ENCODE measurements at regions not wholly inside any gene's neighbourhood (a gene's known extent, or its start where the extent isn't known, plus 50 kb on each side); places are given as distances from the start of the nearest gene placed in this dataset.

- Histone ChIP-seq H3K27me3 (ENCODE audit: insufficient read depth, low read length, poor library complexity, severe bottlenecking) (no peaks in the 10 kb centered on the region), H3K4me2 (ENCODE audit: low read depth, low read length, poor library complexity, severe bottlenecking) (no peak overlapping the region), H3F3A (ENCODE audit: low read depth) (no peaks in the 10 kb centered on the region), H3K9me2 (replicated peaks; ENCODE audit: low read depth, low read length) (no peaks in the 10 kb centered on the region), H3K4me3 (ENCODE audit: low read length, poor library complexity, severe bottlenecking) (no peak overlapping the region), H3K79me2 (ENCODE audit: insufficient read depth, low read length) (no peaks in the 10 kb centered on the region), H3K9ac (ENCODE audit: low read depth, low read length, poor library complexity, severe bottlenecking) (no peak overlapping the region), H3K4me1 (ENCODE audit: insufficient read depth, low read length, poor library complexity, severe bottlenecking) (no peaks in the 10 kb centered on the region), H4K20me1 (ENCODE audit: insufficient read depth, low read length, poor library complexity, severe bottlenecking) (no peaks in the 10 kb centered on the region), H3K36me3 (ENCODE audit: insufficient read depth, low read length) (no peaks in the 10 kb centered on the region), H3K9me3 (ENCODE audit: insufficient read depth, low read depth, low read length) (no peaks in the 10 kb centered on the region), H2AFZ (ENCODE audit: low read length) (no peak overlapping the region)
- no peak for TF ChIP-seq EZH2phosphoT487 (IDR thresholded peaks at IDR 0.05; ENCODE audit: borderline replicate concordance)
- TF ChIP-seq, protein P1, sequence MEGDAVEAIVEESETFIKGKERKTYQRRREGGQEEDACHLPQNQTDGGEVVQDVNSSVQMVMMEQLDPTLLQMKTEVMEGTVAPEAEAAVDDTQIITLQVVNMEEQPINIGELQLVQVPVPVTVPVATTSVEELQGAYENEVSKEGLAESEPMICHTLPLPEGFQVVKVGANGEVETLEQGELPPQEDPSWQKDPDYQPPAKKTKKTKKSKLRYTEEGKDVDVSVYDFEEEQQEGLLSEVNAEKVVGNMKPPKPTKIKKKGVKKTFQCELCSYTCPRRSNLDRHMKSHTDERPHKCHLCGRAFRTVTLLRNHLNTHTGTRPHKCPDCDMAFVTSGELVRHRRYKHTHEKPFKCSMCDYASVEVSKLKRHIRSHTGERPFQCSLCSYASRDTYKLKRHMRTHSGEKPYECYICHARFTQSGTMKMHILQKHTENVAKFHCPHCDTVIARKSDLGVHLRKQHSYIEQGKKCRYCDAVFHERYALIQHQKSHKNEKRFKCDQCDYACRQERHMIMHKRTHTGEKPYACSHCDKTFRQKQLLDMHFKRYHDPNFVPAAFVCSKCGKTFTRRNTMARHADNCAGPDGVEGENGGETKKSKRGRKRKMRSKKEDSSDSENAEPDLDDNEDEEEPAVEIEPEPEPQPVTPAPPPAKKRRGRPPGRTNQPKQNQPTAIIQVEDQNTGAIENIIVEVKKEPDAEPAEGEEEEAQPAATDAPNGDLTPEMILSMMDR (conservative IDR thresholded peaks at IDR 0.05; ENCODE audit: low read length): no peak
Measured at GRCh38 chr13:70541451-70541850, 433.2 kb upstream of the KLHL1 start.

- no peaks in the 10 kb centered on the region for H3K36me3 ChIP-seq (ENCODE audit: insufficient read depth, low read length)
- no peaks in the 10 kb centered on the region for H4K20me1 ChIP-seq (ENCODE audit: insufficient read depth, low read length, poor library complexity, severe bottlenecking)
- H3K27me3 ChIP-seq (ENCODE audit: insufficient read depth, low read length, poor library complexity, severe bottlenecking): no peaks in the 10 kb centered on the region
- no peaks in the 10 kb centered on the region for H3K9me3 ChIP-seq (ENCODE audit: insufficient read depth, low read depth, low read length)
- H3K4me2 ChIP-seq (ENCODE audit: low read depth, low read length, poor library complexity, severe bottlenecking): no peak overlapping the region
- no peak overlapping the region for H3K4me3 ChIP-seq (ENCODE audit: low read length, poor library complexity, severe bottlenecking)
- H3K79me2 ChIP-seq (ENCODE audit: insufficient read depth, low read length): no peaks in the 10 kb centered on the region
- no peaks in the 10 kb centered on the region for H3F3A ChIP-seq (ENCODE audit: low read depth)
- TF ChIP-seq, protein P1 (conservative IDR thresholded peaks at IDR 0.05; ENCODE audit: low read length): no peak
- TF ChIP-seq EZH2phosphoT487 (IDR thresholded peaks at IDR 0.05; ENCODE audit: borderline replicate concordance): no peak
- H3K9ac ChIP-seq (ENCODE audit: low read depth, low read length, poor library complexity, severe bottlenecking): no peak overlapping the region
- H2AFZ ChIP-seq (ENCODE audit: low read length): no peak overlapping the region
- H3K9me2 ChIP-seq (replicated peaks; ENCODE audit: low read depth, low read length): no peaks in the 10 kb centered on the region
- H3K4me1 ChIP-seq (ENCODE audit: insufficient read depth, low read length, poor library complexity, severe bottlenecking): no peaks in the 10 kb centered on the region
Measured at GRCh38 chr13:70534466-70534865, 426.2 kb upstream of the KLHL1 start.

- no peaks in the 10 kb centered on the region for H4K20me1 ChIP-seq (ENCODE audit: insufficient read depth, low read length, poor library complexity, severe bottlenecking)
- H3K9me2 ChIP-seq (replicated peaks; ENCODE audit: low read depth, low read length): no peaks in the 10 kb centered on the region
- H3K79me2 ChIP-seq (ENCODE audit: insufficient read depth, low read length): no peaks in the 10 kb centered on the region
- H3K9me3 ChIP-seq (ENCODE audit: insufficient read depth, low read depth, low read length): no peaks in the 10 kb centered on the region
- H3K36me3 ChIP-seq (ENCODE audit: insufficient read depth, low read length): no peaks in the 10 kb centered on the region
- no peak overlapping the region for H3K4me3 ChIP-seq (ENCODE audit: low read length, poor library complexity, severe bottlenecking)
- H3K27me3 ChIP-seq (ENCODE audit: insufficient read depth, low read length, poor library complexity, severe bottlenecking): no peaks in the 10 kb centered on the region
- no peak overlapping the region for H3K9ac ChIP-seq (ENCODE audit: low read depth, low read length, poor library complexity, severe bottlenecking)
- H3K4me2 ChIP-seq (ENCODE audit: low read depth, low read length, poor library complexity, severe bottlenecking): no peak overlapping the region
- no peaks in the 10 kb centered on the region for H3F3A ChIP-seq (ENCODE audit: low read depth)
- TF ChIP-seq, protein P1 (conservative IDR thresholded peaks at IDR 0.05; ENCODE audit: low read length): no peak
- no peak for TF ChIP-seq EZH2phosphoT487 (IDR thresholded peaks at IDR 0.05; ENCODE audit: borderline replicate concordance)
- H3K4me1 ChIP-seq (ENCODE audit: insufficient read depth, low read length, poor library complexity, severe bottlenecking): no peaks in the 10 kb centered on the region
- no peak overlapping the region for H2AFZ ChIP-seq (ENCODE audit: low read length)
Measured at GRCh38 chr13:70529652-70530051, 421.4 kb upstream of the KLHL1 start.

Measured in Loucy (cell line).